ENCODE measurements at regions not wholly inside any gene's neighbourhood (a gene's known extent, or its start where the extent isn't known, plus 50 kb on each side); places are given as distances from the start of the nearest gene placed in this dataset.

GRCh38 chr7:51867117-51867516 is 550.5 kb upstream of the COBL start:
- TF ChIP-seq, protein P1, sequence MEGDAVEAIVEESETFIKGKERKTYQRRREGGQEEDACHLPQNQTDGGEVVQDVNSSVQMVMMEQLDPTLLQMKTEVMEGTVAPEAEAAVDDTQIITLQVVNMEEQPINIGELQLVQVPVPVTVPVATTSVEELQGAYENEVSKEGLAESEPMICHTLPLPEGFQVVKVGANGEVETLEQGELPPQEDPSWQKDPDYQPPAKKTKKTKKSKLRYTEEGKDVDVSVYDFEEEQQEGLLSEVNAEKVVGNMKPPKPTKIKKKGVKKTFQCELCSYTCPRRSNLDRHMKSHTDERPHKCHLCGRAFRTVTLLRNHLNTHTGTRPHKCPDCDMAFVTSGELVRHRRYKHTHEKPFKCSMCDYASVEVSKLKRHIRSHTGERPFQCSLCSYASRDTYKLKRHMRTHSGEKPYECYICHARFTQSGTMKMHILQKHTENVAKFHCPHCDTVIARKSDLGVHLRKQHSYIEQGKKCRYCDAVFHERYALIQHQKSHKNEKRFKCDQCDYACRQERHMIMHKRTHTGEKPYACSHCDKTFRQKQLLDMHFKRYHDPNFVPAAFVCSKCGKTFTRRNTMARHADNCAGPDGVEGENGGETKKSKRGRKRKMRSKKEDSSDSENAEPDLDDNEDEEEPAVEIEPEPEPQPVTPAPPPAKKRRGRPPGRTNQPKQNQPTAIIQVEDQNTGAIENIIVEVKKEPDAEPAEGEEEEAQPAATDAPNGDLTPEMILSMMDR (IDR thresholded peaks at IDR 0.05): no peak
- no peak for TF ChIP-seq POLR2AphosphoS5 (IDR thresholded peaks at IDR 0.05)
